Hepatocyte (in vitro differentiated cells): ENCODE measurements at regions not wholly inside any gene's neighbourhood (a gene's known extent, or its start where the extent isn't known, plus 50 kb on each side); places are given as distances from the start of the nearest gene placed in this dataset.

Source experiments
- DNase-seq: peaks from one replicate; pipeline ENCODE4 v3.0.0-alpha.2; 2016; ENCODE audit warnings: low spot score
- H2AFZ ChIP-seq: fragments of 200-600 bp; sonication (generic); 2 replicates; pipeline ENCODE4 v1.6.0; 2016; ENCODE audit warnings: antibody characterized with exemption, mild to moderate bottlenecking
- H3K27ac ChIP-seq: fragments of 200-600 bp; sonication (generic); 2 replicates; pipeline ENCODE4 v1.5.1; 2016; ENCODE audit warnings: mild to moderate bottlenecking
- H3K27me3 ChIP-seq: fragments of 200-600 bp; sonication (generic); 2 replicates; pipeline ENCODE4 v1.6.1; 2016
- H3K36me3 ChIP-seq: fragments of 200-600 bp; sonication (generic); replicated peaks from 2 replicates; pipeline ENCODE4 v1.5.1; 2016; ENCODE audit warnings: low read depth; ENCODE audit not compliant: insufficient read depth
- H3K4me1 ChIP-seq: fragments of 200-600 bp; sonication (generic); 2 replicates; pipeline ENCODE4 v1.5.1; 2016; ENCODE audit warnings: mild to moderate bottlenecking, moderate library complexity; ENCODE audit not compliant: insufficient read depth
- H3K4me2 ChIP-seq: fragments of 200-600 bp; sonication (generic); 2 replicates; pipeline ENCODE4 v1.6.0; 2016
- H3K4me3 ChIP-seq: fragments of 200-600 bp; sonication (generic); 2 replicates; pipeline ENCODE4 v1.5.1; 2016; ENCODE audit warnings: mild to moderate bottlenecking
- H3K79me2 ChIP-seq: fragments of 200-600 bp; sonication (generic); 2 replicates; pipeline ENCODE4 v1.6.0; 2017; ENCODE audit warnings: mild to moderate bottlenecking
- H3K9me2 ChIP-seq: fragments of 200-600 bp; sonication (generic); replicated peaks from 2 replicates; pipeline ENCODE4 v1.6.0; 2017; ENCODE audit warnings: mild to moderate bottlenecking; ENCODE audit not compliant: insufficient read depth
- H3K9me3 ChIP-seq: fragments of 200-600 bp; sonication (generic); 2 replicates; pipeline ENCODE4 v1.5.1; 2016; ENCODE audit warnings: low read depth, mild to moderate bottlenecking
- H4K20me1 ChIP-seq: fragments of 200-600 bp; sonication (generic); 2 replicates; pipeline ENCODE4 v1.6.0; 2016; ENCODE audit warnings: mild to moderate bottlenecking; ENCODE audit not compliant: insufficient read depth, poor library complexity, severe bottlenecking
- EZH2 ChIP-seq: fragments of 200-600 bp; sonication (generic); IDR thresholded peaks from 2 replicates; pipeline ENCODE4 v1.6.1; 2016; ENCODE audit warnings: antibody characterized with exemption, mild to moderate bottlenecking, borderline replicate concordance
- EZH2phosphoT487 ChIP-seq: fragments of 200-600 bp; sonication (generic); IDR thresholded peaks from one replicate; pipeline ENCODE4 v1.6.1; 2018; ENCODE audit warnings: antibody characterized with exemption, mild to moderate bottlenecking, low read depth, moderate library complexity; ENCODE audit not compliant: unreplicated experiment, severe bottlenecking
- WGBS: methylation state at CpG from one replicate; pipeline ENCODE4 v1.1.6; 2016; ENCODE audit warnings: low lambda C conversion rate; ENCODE audit errors: missing lambda C conversion rate; 5-methylcytosine and 5-hydroxymethylcytosine counted together
- TF ChIP-seq, protein P1 (sequence below): fragments of 200-600 bp; sonication (generic); IDR thresholded peaks from 2 replicates; pipeline ENCODE4 v1.5.1; 2016; ENCODE audit warnings: antibody characterized with exemption, mild to moderate bottlenecking; ENCODE audit not compliant: poor library complexity

DNA sequence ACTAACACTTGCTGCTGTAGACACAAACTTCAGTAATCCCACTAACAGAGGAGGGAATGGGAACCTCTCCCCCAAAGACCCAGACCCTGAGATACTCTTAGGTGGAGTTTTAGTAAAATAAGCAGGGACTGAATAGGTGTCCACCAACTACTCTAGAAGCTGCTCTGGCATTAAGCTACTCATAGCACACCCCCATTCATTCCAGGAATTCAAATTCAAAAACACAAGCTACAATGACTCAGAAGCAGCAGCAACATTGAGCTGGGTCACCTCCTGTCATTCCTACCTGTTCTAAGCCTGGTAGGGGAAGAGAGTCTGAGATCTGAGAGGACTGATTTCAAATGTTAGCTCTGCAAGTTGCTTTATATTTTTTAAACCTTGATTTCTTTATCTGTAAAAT lies 135.4 kb upstream of the FRMPD4 start:
- TF ChIP-seq EZH2phosphoT487 (no peak), EZH2 (no peak)
- TF ChIP-seq, protein P1, sequence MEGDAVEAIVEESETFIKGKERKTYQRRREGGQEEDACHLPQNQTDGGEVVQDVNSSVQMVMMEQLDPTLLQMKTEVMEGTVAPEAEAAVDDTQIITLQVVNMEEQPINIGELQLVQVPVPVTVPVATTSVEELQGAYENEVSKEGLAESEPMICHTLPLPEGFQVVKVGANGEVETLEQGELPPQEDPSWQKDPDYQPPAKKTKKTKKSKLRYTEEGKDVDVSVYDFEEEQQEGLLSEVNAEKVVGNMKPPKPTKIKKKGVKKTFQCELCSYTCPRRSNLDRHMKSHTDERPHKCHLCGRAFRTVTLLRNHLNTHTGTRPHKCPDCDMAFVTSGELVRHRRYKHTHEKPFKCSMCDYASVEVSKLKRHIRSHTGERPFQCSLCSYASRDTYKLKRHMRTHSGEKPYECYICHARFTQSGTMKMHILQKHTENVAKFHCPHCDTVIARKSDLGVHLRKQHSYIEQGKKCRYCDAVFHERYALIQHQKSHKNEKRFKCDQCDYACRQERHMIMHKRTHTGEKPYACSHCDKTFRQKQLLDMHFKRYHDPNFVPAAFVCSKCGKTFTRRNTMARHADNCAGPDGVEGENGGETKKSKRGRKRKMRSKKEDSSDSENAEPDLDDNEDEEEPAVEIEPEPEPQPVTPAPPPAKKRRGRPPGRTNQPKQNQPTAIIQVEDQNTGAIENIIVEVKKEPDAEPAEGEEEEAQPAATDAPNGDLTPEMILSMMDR = no peak
- Histone ChIP-seq H3K27me3 (no peaks in the 10 kb centered on the region), H3K27ac (no peak overlapping the region), H3K9me2 (no peaks in the 10 kb centered on the region), H3K9me3 (no peaks in the 10 kb centered on the region), H3K79me2 (no peaks in the 10 kb centered on the region), H3K36me3 (no peaks in the 10 kb centered on the region), H4K20me1 (no peaks in the 10 kb centered on the region), H3K4me1 (no peaks in the 10 kb centered on the region), H2AFZ (no peak overlapping the region), H3K4me2 (no peak overlapping the region), H3K4me3 (no peak overlapping the region)
- DNase-seq = no peak

DNA sequence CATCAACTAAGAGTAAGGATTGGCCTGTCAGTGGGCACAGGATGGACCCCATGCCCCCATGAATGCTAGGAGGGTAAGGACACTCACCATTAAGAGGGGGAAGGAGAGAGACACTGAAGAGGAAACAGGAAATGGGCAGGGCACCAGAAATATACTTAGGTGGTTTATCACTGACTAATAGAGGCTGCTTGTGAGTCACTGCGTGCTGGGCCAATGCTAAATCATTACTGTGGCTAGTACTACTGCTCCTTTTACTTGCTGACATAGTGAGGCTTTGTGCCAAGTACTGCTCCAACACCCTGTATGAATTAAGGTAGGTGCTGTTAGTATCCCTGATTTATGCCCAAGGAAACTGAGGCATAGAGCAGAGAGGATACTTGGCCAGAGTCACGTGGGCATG lies 130.4 kb upstream of the FRMPD4 start:
- H3K4me3 ChIP-seq = no peak overlapping the region
- DNase-seq = no peak
- no peak overlapping the region for H3K4me2 ChIP-seq
- WGBS = 53% methylated on average over 2 of the region's 2 CpGs
- no peaks in the 10 kb centered on the region for H4K20me1 ChIP-seq
- H3K27me3 ChIP-seq = no peaks in the 10 kb centered on the region
- no peak overlapping the region for H2AFZ ChIP-seq
- H3K27ac ChIP-seq = no peak overlapping the region
- H3K9me2 ChIP-seq = no peaks in the 10 kb centered on the region
- TF ChIP-seq EZH2phosphoT487 (no peak), EZH2 (no peak)
- TF ChIP-seq, protein P1 = no peak
- no peaks in the 10 kb centered on the region for H3K4me1 ChIP-seq
- H3K9me3 ChIP-seq = no peaks in the 10 kb centered on the region
- no peaks in the 10 kb centered on the region for H3K79me2 ChIP-seq
- H3K36me3 ChIP-seq = no peaks in the 10 kb centered on the region

DNA sequence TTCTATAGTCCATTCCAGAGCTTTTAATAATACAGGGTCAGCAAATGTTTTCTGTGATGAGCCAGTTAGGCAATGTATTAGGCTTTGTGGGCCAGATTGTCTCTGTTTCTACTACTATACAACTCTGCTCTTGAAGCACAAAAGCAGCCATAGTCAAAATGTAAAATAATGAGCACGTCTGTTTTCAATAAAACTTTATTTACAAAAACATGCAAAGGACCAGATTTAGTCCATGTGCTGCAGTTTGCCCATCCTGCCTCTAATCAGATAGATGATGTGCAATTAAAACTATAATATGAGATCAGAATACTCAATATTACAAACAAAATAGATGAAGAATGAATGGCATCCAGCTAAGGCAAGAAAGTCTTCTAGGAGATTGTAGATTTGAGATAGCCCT lies 127.8 kb upstream of the FRMPD4 start:
- no peaks in the 10 kb centered on the region for H3K36me3 ChIP-seq
- TF ChIP-seq, protein P1 = no peak
- no peak for TF ChIP-seq EZH2
- TF ChIP-seq EZH2phosphoT487 = no peak

DNA sequence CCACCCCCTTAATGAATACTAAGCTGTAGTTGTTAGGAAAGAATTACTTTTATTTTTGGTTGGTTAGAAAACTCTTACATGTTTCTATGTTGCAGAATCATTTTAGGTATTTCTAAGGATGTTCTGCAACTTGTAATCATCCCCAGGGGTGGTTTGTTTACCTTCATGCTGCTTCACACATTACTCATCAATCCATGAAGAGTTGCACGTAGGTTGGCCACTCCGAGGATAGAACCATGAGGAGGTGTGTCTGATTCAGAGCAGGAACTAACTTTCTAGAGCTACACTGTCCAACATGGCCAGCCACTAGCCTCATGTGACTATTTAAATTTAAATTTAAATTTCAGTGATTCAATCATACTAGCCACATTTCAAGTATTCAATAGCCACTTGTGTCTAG lies 127.2 kb upstream of the FRMPD4 start:
- Histone ChIP-seq H3K36me3 (no peaks in the 10 kb centered on the region), H3K79me2 (no peaks in the 10 kb centered on the region), H3K27ac (no peak overlapping the region), H3K9me3 (no peaks in the 10 kb centered on the region), H3K9me2 (no peaks in the 10 kb centered on the region), H3K4me2 (no peak overlapping the region), H3K4me1 (no peaks in the 10 kb centered on the region), H2AFZ (no peak overlapping the region), H3K27me3 (no peaks in the 10 kb centered on the region), H3K4me3 (no peak overlapping the region), H4K20me1 (no peaks in the 10 kb centered on the region)
- no peak for DNase-seq
- TF ChIP-seq, protein P1 = no peak
- no peak for TF ChIP-seq EZH2phosphoT487
- TF ChIP-seq EZH2 = no peak
- WGBS = 70% methylated on average over 2 of the region's 2 CpGs

More for the DNA sequence above, 127.8 kb upstream of the FRMPD4 start:
- WGBS = 71% methylated on average over 1 of the region's 1 CpG
- Histone ChIP-seq H3K4me1 (no peaks in the 10 kb centered on the region), H3K4me2 (no peak overlapping the region), H3K9me2 (no peaks in the 10 kb centered on the region), H3K4me3 (no peak overlapping the region), H3K27ac (no peak overlapping the region), H3K79me2 (no peaks in the 10 kb centered on the region), H2AFZ (no peak overlapping the region), H3K9me3 (no peaks in the 10 kb centered on the region), H4K20me1 (no peaks in the 10 kb centered on the region), H3K27me3 (no peaks in the 10 kb centered on the region)
- no peak for DNase-seq
